ENCODE measurements at regions not wholly inside any gene's neighbourhood (a gene's known extent, or its start where the extent isn't known, plus 50 kb on each side); places are given as distances from the start of the nearest gene placed in this dataset.
A peak's percentile ranks its signal among the peaks of the same experiment; 100 is the strongest.

- no peak for TF ChIP-seq TCF12 (IDR thresholded peaks at IDR 0.05)
- TF ChIP-seq TCF12 (CRISPR knock-in tag; IDR thresholded peaks at IDR 0.05) = no peak
- TF ChIP-seq ISL2 (CRISPR knock-in tag; IDR thresholded peaks at IDR 0.05) = no peak
- TF ChIP-seq SOX6 (IDR thresholded peaks at IDR 0.05) = no peak
- no peak for TF ChIP-seq SOX6 (CRISPR knock-in tag; IDR thresholded peaks at IDR 0.05)
- TF ChIP-seq FOXP1 (IDR thresholded peaks at IDR 0.05) = no peak
- no peak for TF ChIP-seq FOXP1 (CRISPR knock-in tag; IDR thresholded peaks at IDR 0.05)
- 0 out of 2 replicates have a peak, but pooled peaks have one; percentile 39 for TF ChIP-seq MXD4 (CRISPR knock-in tag; IDR thresholded peaks at IDR 0.05)
- TF ChIP-seq UBTF (CRISPR knock-in tag; IDR thresholded peaks at IDR 0.05) = no peak
- TF ChIP-seq THAP8 (CRISPR knock-in tag; IDR thresholded peaks at IDR 0.05; ENCODE audit: borderline replicate concordance) = no peak
- no peak for TF ChIP-seq JUN (CRISPR knock-in tag; IDR thresholded peaks at IDR 0.05)
- no peak for TF ChIP-seq GPN1 (CRISPR knock-in tag; IDR thresholded peaks at IDR 0.05; ENCODE audit: borderline replicate concordance)
- TF ChIP-seq TSC22D2 (CRISPR knock-in tag; IDR thresholded peaks at IDR 0.05; ENCODE audit: borderline replicate concordance) = 0 out of 2 replicates have a peak, but pooled peaks have one; percentile 72
- no peak for TF ChIP-seq KLF12 (CRISPR knock-in tag; IDR thresholded peaks at IDR 0.05; ENCODE audit: borderline replicate concordance)
- TF ChIP-seq AGO2 (optimal IDR thresholded peaks at IDR 0.05; ENCODE audit: low read depth, low read length) = no peak
- TF ChIP-seq ZNF556 (CRISPR knock-in tag; IDR thresholded peaks at IDR 0.05; ENCODE audit: borderline replicate concordance) = 0 out of 2 replicates have a peak, but pooled peaks have one; percentile 46
- peak; percentile 48; the same call in 1 of the 2 replicates for TF ChIP-seq ZBTB26 (CRISPR knock-in tag; IDR thresholded peaks at IDR 0.05; ENCODE audit: borderline replicate concordance)
- TF ChIP-seq KAT2B (IDR thresholded peaks at IDR 0.05; ENCODE audit: borderline replicate concordance, low read depth, low read length) = no peak
- 0 out of 2 replicates have a peak, but pooled peaks have one; percentile 24 for TF ChIP-seq ZSCAN29 (CRISPR knock-in tag; conservative IDR thresholded peaks at IDR 0.05)
- no peak for TF ChIP-seq ZNF253 (CRISPR knock-in tag; IDR thresholded peaks at IDR 0.05; ENCODE audit: borderline replicate concordance)
- no peak for TF ChIP-seq ZBTB39 (CRISPR knock-in tag; IDR thresholded peaks at IDR 0.05)
- TF ChIP-seq MAF1 (CRISPR knock-in tag; IDR thresholded peaks at IDR 0.05; ENCODE audit: borderline replicate concordance) = no peak
- TF ChIP-seq BHLHE40 (IDR thresholded peaks at IDR 0.05; ENCODE audit: low read length) = 0 out of 2 replicates have a peak, but pooled peaks have one; percentile 34
- TF ChIP-seq ZNF619 (CRISPR knock-in tag; IDR thresholded peaks at IDR 0.05) = no peak
- TF ChIP-seq DRAP1 (CRISPR knock-in tag; IDR thresholded peaks at IDR 0.05) = peak; percentile 34; the same call in 1 of the 2 replicates
- no peak for TF ChIP-seq ZNF549 (CRISPR knock-in tag; IDR thresholded peaks at IDR 0.05)
Observed at GRCh38 chr17:68172461-68172954, 75.3 kb upstream of the AMZ2 start (continued).

All from HepG2 (cell line).